ENCODE measurements at regions not wholly inside any gene's neighbourhood (a gene's known extent, or its start where the extent isn't known, plus 50 kb on each side); places are given as distances from the start of the nearest gene placed in this dataset.

GRCh38 chr12:30414507-30414906 lies 281.2 kb downstream of the IPO8 start:
- H3K27ac ChIP-seq (ENCODE audit: poor library complexity, severe bottlenecking), result no peak overlapping the region
- H3K9me3 ChIP-seq (ENCODE audit: severe bottlenecking), result no peaks in the 10 kb centered on the region
- peaks cover 20% of the 10 kb centered on the region for H3K4me1 ChIP-seq (ENCODE audit: insufficient read depth, poor library complexity, severe bottlenecking)
- ATAC-seq (ENCODE audit: low read depth) (no peak), DNase-seq (ENCODE audit: low spot score) (no peak)
- H3K4me3 ChIP-seq (ENCODE audit: severe bottlenecking), result no peak overlapping the region
- no peak for TF ChIP-seq CTCF (IDR thresholded peaks at IDR 0.05; ENCODE audit: poor library complexity, severe bottlenecking)
- no peaks in the 10 kb centered on the region for H3K27me3 ChIP-seq (ENCODE audit: insufficient read depth, poor library complexity, severe bottlenecking)
- H3K36me3 ChIP-seq (ENCODE audit: low read depth), result no peaks in the 10 kb centered on the region

- no peak overlapping the region for H3K4me3 ChIP-seq (ENCODE audit: severe bottlenecking)
- H3K36me3 ChIP-seq (ENCODE audit: low read depth), result no peaks in the 10 kb centered on the region
- H3K27ac ChIP-seq (ENCODE audit: poor library complexity, severe bottlenecking), result no peak overlapping the region
- DNase-seq (ENCODE audit: low spot score), result no peak
- H3K27me3 ChIP-seq (ENCODE audit: insufficient read depth, poor library complexity, severe bottlenecking), result no peaks in the 10 kb centered on the region
- no peak for TF ChIP-seq CTCF (IDR thresholded peaks at IDR 0.05; ENCODE audit: poor library complexity, severe bottlenecking)
- ATAC-seq (ENCODE audit: low read depth), result no peak
- H3K4me1 ChIP-seq (ENCODE audit: insufficient read depth, poor library complexity, severe bottlenecking), result no peaks in the 10 kb centered on the region
- no peaks in the 10 kb centered on the region for H3K9me3 ChIP-seq (ENCODE audit: severe bottlenecking)
Observed at GRCh38 chr12:30400349-30400748, 295.3 kb downstream of the IPO8 start.

- Histone ChIP-seq H3K4me3 (ENCODE audit: severe bottlenecking) (no peak overlapping the region), H3K36me3 (ENCODE audit: low read depth) (no peaks in the 10 kb centered on the region), H3K9me3 (ENCODE audit: severe bottlenecking) (no peaks in the 10 kb centered on the region), H3K27ac (ENCODE audit: poor library complexity, severe bottlenecking) (no peak overlapping the region), H3K4me1 (ENCODE audit: insufficient read depth, poor library complexity, severe bottlenecking) (no peaks in the 10 kb centered on the region), H3K27me3 (ENCODE audit: insufficient read depth, poor library complexity, severe bottlenecking) (no peaks in the 10 kb centered on the region)
- DNase-seq (ENCODE audit: low spot score), result no peak
- no peak for TF ChIP-seq CTCF (IDR thresholded peaks at IDR 0.05; ENCODE audit: poor library complexity, severe bottlenecking)
- no peak for ATAC-seq (ENCODE audit: low read depth)
Observed at GRCh38 chr12:30399859-30400258, 295.8 kb downstream of the IPO8 start.

GRCh38 chr12:30396576-30396975 lies 299.1 kb downstream of the IPO8 start:
- Histone ChIP-seq H3K4me1 (ENCODE audit: insufficient read depth, poor library complexity, severe bottlenecking) (no peaks in the 10 kb centered on the region), H3K36me3 (ENCODE audit: low read depth) (no peaks in the 10 kb centered on the region), H3K4me3 (ENCODE audit: severe bottlenecking) (no peak overlapping the region), H3K9me3 (ENCODE audit: severe bottlenecking) (no peaks in the 10 kb centered on the region), H3K27me3 (ENCODE audit: insufficient read depth, poor library complexity, severe bottlenecking) (no peaks in the 10 kb centered on the region), H3K27ac (ENCODE audit: poor library complexity, severe bottlenecking) (no peak overlapping the region)
- DNase-seq (ENCODE audit: low spot score) (no peak), ATAC-seq (ENCODE audit: low read depth) (no peak)
- no peak for TF ChIP-seq CTCF (IDR thresholded peaks at IDR 0.05; ENCODE audit: poor library complexity, severe bottlenecking)

GRCh38 chr12:30395190-30395589 lies 300.5 kb downstream of the IPO8 start:
- ATAC-seq (ENCODE audit: low read depth), result no peak
- Histone ChIP-seq H3K4me1 (ENCODE audit: insufficient read depth, poor library complexity, severe bottlenecking) (no peaks in the 10 kb centered on the region), H3K4me3 (ENCODE audit: severe bottlenecking) (no peak overlapping the region), H3K9me3 (ENCODE audit: severe bottlenecking) (peaks cover 1% of the 10 kb centered on the region), H3K27ac (ENCODE audit: poor library complexity, severe bottlenecking) (no peak overlapping the region), H3K27me3 (ENCODE audit: insufficient read depth, poor library complexity, severe bottlenecking) (no peaks in the 10 kb centered on the region), H3K36me3 (ENCODE audit: low read depth) (no peaks in the 10 kb centered on the region)
- no peak for DNase-seq (ENCODE audit: low spot score)
- no peak for TF ChIP-seq CTCF (IDR thresholded peaks at IDR 0.05; ENCODE audit: poor library complexity, severe bottlenecking)

Measured in RWPE2 (cell line).